ENCODE measurements at regions not wholly inside any gene's neighbourhood (a gene's known extent, or its start where the extent isn't known, plus 50 kb on each side); places are given as distances from the start of the nearest gene placed in this dataset.
"Not testable (repeated sequence)": the region's sequence is repeated elsewhere in the genome, so short reads cannot be mapped to it uniquely, and the experiment has no call there.

GRCh38 chr4:117014236-117014635 is 71.1 kb downstream of the TRAM1L1 start:
- H3K4me3 ChIP-seq (ENCODE audit: low read length) = no peak overlapping the region
- H3K27me3 ChIP-seq (ENCODE audit: insufficient read depth, low read length, poor library complexity, severe bottlenecking) = no peaks in the 10 kb centered on the region
- H3K4me1 ChIP-seq (ENCODE audit: insufficient read depth, low read length) = no peaks in the 10 kb centered on the region
- H3K4me3 Mint-ChIP-seq = no peak overlapping the region
- ChIA-PET POLR2A (no interaction called here), CTCF (no interaction called here)
- H3K36me3 ChIP-seq (ENCODE audit: insufficient read depth, low read length) = no peaks in the 10 kb centered on the region
- H3K36me3 Mint-ChIP-seq = no peaks in the 10 kb centered on the region
- H3K4me1 Mint-ChIP-seq = no peaks in the 10 kb centered on the region
- no peaks in the 10 kb centered on the region for H3K9me3 ChIP-seq (ENCODE audit: low read length)
- no peak overlapping the region for H3K27ac Mint-ChIP-seq
- H3K27ac ChIP-seq (ENCODE audit: low read depth, low read length) = no peak overlapping the region
- H3K27me3 Mint-ChIP-seq = no peaks in the 10 kb centered on the region
- no peak for DNase-seq
- peaks cover 0 to 20% (median 6%) of the 10 kb centered on the region in 5 donors for H3K9me3 Mint-ChIP-seq

GRCh38 chr4:117010671-117011070 is 74.7 kb downstream of the TRAM1L1 start:
- POLR2A ChIA-PET = no interaction called here
- Mint-ChIP-seq H3K27ac (no peak overlapping the region), H3K9me3 (peaks cover 0 to 38% (median 3%) of the 10 kb centered on the region in 5 donors), H3K27me3 (no peaks in the 10 kb centered on the region), H3K4me3 (no peak overlapping the region), H3K36me3 (no peaks in the 10 kb centered on the region), H3K4me1 (no peaks in the 10 kb centered on the region)
- DNase-seq = no peak
- H3K36me3 ChIP-seq (ENCODE audit: insufficient read depth, low read length) = no peaks in the 10 kb centered on the region
- H3K4me1 ChIP-seq (ENCODE audit: insufficient read depth, low read length) = no peaks in the 10 kb centered on the region
- CTCF ChIA-PET = no interaction called here
- no peaks in the 10 kb centered on the region for H3K27me3 ChIP-seq (ENCODE audit: insufficient read depth, low read length, poor library complexity, severe bottlenecking)
- H3K9me3 ChIP-seq (ENCODE audit: low read length) = no peaks in the 10 kb centered on the region
- no peak overlapping the region for H3K4me3 ChIP-seq (ENCODE audit: low read length)
- H3K27ac ChIP-seq (ENCODE audit: low read depth, low read length) = no peak overlapping the region

GRCh38 chr4:117001077-117001476 is 84.3 kb downstream of the TRAM1L1 start:
- ChIA-PET CTCF (no interaction called here), POLR2A (no interaction called here)
- Histone ChIP-seq H3K27me3 (ENCODE audit: insufficient read depth, low read length, poor library complexity, severe bottlenecking) (no peaks in the 10 kb centered on the region), H3K4me3 (ENCODE audit: low read length) (no peak overlapping the region), H3K27ac (ENCODE audit: low read depth, low read length) (no peak overlapping the region), H3K36me3 (ENCODE audit: insufficient read depth, low read length) (no peaks in the 10 kb centered on the region), H3K9me3 (ENCODE audit: low read length) (no peaks in the 10 kb centered on the region), H3K4me1 (ENCODE audit: insufficient read depth, low read length) (no peaks in the 10 kb centered on the region)
- Mint-ChIP-seq H3K4me1 (no peaks in the 10 kb centered on the region), H3K4me3 (no peak overlapping the region), H3K27me3 (no peaks in the 10 kb centered on the region), H3K36me3 (no peaks in the 10 kb centered on the region), H3K9me3 (peaks cover 0 to 16% (median 2%) of the 10 kb centered on the region in 5 donors), H3K27ac (no peak overlapping the region)
- DNase-seq = no peak

GRCh38 chr4:116982656-116983055 is 102.7 kb downstream of the TRAM1L1 start:
- Histone ChIP-seq H3K4me1 (ENCODE audit: insufficient read depth, low read length) (no peaks in the 10 kb centered on the region), H3K9me3 (ENCODE audit: low read length) (no peaks in the 10 kb centered on the region), H3K36me3 (ENCODE audit: insufficient read depth, low read length) (no peaks in the 10 kb centered on the region), H3K4me3 (ENCODE audit: low read length) (no peak overlapping the region), H3K27me3 (ENCODE audit: insufficient read depth, low read length, poor library complexity, severe bottlenecking) (no peaks in the 10 kb centered on the region), H3K27ac (ENCODE audit: low read depth, low read length) (no peak overlapping the region)
- no peak overlapping the region for H3K4me3 Mint-ChIP-seq
- no peak overlapping the region for H3K27ac Mint-ChIP-seq
- H3K4me1 Mint-ChIP-seq = no peaks in the 10 kb centered on the region
- no peaks in the 10 kb centered on the region for H3K36me3 Mint-ChIP-seq
- ChIA-PET POLR2A (no interaction called here), CTCF (no interaction called here)
- no peaks in the 10 kb centered on the region for H3K27me3 Mint-ChIP-seq
- DNase-seq = no peak
- H3K9me3 Mint-ChIP-seq = peaks cover 0 to 22% (median 13%) of the 10 kb centered on the region in 5 donors

GRCh38 chr4:116980436-116980835 is 104.9 kb downstream of the TRAM1L1 start:
- H3K4me3 Mint-ChIP-seq; H3K27me3 Mint-ChIP-seq; POLR2A ChIA-PET; H3K4me3 ChIP-seq (ENCODE audit: low read length); H3K27ac ChIP-seq (ENCODE audit: low read depth, low read length); H3K4me1 ChIP-seq (ENCODE audit: insufficient read depth, low read length); H3K27ac Mint-ChIP-seq; H3K27me3 ChIP-seq (ENCODE audit: insufficient read depth, low read length, poor library complexity, severe bottlenecking); H3K4me1 Mint-ChIP-seq; DNase-seq; H3K9me3 ChIP-seq (ENCODE audit: low read length); H3K36me3 Mint-ChIP-seq; CTCF ChIA-PET; H3K36me3 ChIP-seq (ENCODE audit: insufficient read depth, low read length): not testable (repeated sequence)
- H3K9me3 Mint-ChIP-seq = peaks cover 2 to 23% (median 11%) of the 10 kb centered on the region in 5 donors

GRCh38 chr4:116959045-116959444 is 126.3 kb downstream of the TRAM1L1 start:
- Mint-ChIP-seq H3K27ac (no peak overlapping the region), H3K36me3 (no peaks in the 10 kb centered on the region), H3K27me3 (no peaks in the 10 kb centered on the region), H3K4me3 (no peak overlapping the region), H3K9me3 (peaks cover 3 to 24% (median 9%) of the 10 kb centered on the region in 5 donors), H3K4me1 (no peaks in the 10 kb centered on the region)
- Histone ChIP-seq H3K27ac (ENCODE audit: low read depth, low read length) (no peak overlapping the region), H3K9me3 (ENCODE audit: low read length) (no peaks in the 10 kb centered on the region), H3K4me1 (ENCODE audit: insufficient read depth, low read length) (no peaks in the 10 kb centered on the region), H3K36me3 (ENCODE audit: insufficient read depth, low read length) (no peaks in the 10 kb centered on the region), H3K27me3 (ENCODE audit: insufficient read depth, low read length, poor library complexity, severe bottlenecking) (no peaks in the 10 kb centered on the region), H3K4me3 (ENCODE audit: low read length) (no peak overlapping the region)
- ChIA-PET CTCF (no interaction called here), POLR2A (no interaction called here)
- no peak for DNase-seq

GRCh38 chr4:116953947-116954346 is 131.4 kb downstream of the TRAM1L1 start:
- H3K4me3 Mint-ChIP-seq = no peak overlapping the region
- Histone ChIP-seq H3K4me3 (ENCODE audit: low read length) (no peak overlapping the region), H3K27me3 (ENCODE audit: insufficient read depth, low read length, poor library complexity, severe bottlenecking) (no peaks in the 10 kb centered on the region), H3K27ac (ENCODE audit: low read depth, low read length) (no peak overlapping the region), H3K36me3 (ENCODE audit: insufficient read depth, low read length) (no peaks in the 10 kb centered on the region), H3K4me1 (ENCODE audit: insufficient read depth, low read length) (no peaks in the 10 kb centered on the region), H3K9me3 (ENCODE audit: low read length) (no peaks in the 10 kb centered on the region)
- ChIA-PET CTCF (no interaction called here), POLR2A (no interaction called here)
- no peaks in the 10 kb centered on the region for H3K27me3 Mint-ChIP-seq
- H3K27ac Mint-ChIP-seq = no peak overlapping the region
- no peaks in the 10 kb centered on the region for H3K36me3 Mint-ChIP-seq
- no peak for DNase-seq
- H3K9me3 Mint-ChIP-seq = peaks cover 0 to 15% (median 8%) of the 10 kb centered on the region in 5 donors
- no peaks in the 10 kb centered on the region for H3K4me1 Mint-ChIP-seq

GRCh38 chr4:116952530-116953136 is 132.7 kb downstream of the TRAM1L1 start:
- Mint-ChIP-seq H3K4me3 (no peak overlapping the region), H3K9me3 (peaks cover 1 to 12% (median 5%) of the 10 kb centered on the region in 5 donors), H3K27me3 (no peaks in the 10 kb centered on the region), H3K4me1 (no peaks in the 10 kb centered on the region), H3K36me3 (no peaks in the 10 kb centered on the region), H3K27ac (no peak overlapping the region)
- Histone ChIP-seq H3K4me3 (ENCODE audit: low read length) (no peak overlapping the region), H3K9me3 (ENCODE audit: low read length) (no peaks in the 10 kb centered on the region), H3K36me3 (ENCODE audit: insufficient read depth, low read length) (no peaks in the 10 kb centered on the region), H3K27ac (ENCODE audit: low read depth, low read length) (no peak overlapping the region), H3K4me1 (ENCODE audit: insufficient read depth, low read length) (no peaks in the 10 kb centered on the region), H3K27me3 (ENCODE audit: insufficient read depth, low read length, poor library complexity, severe bottlenecking) (no peaks in the 10 kb centered on the region)
- CTCF ChIA-PET = no interaction called here
- DNase-seq = no peak
- POLR2A ChIA-PET = no interaction called here

- H3K27ac ChIP-seq (ENCODE audit: low read depth, low read length) = no peak overlapping the region
- no peak for DNase-seq
- no peaks in the 10 kb centered on the region for H3K36me3 ChIP-seq (ENCODE audit: insufficient read depth, low read length)
- Mint-ChIP-seq H3K9me3 (peaks cover 0 to 5% (median 2%) of the 10 kb centered on the region in 5 donors), H3K4me3 (no peak overlapping the region), H3K36me3 (no peaks in the 10 kb centered on the region), H3K27me3 (no peaks in the 10 kb centered on the region), H3K27ac (no peak overlapping the region), H3K4me1 (no peaks in the 10 kb centered on the region)
- no peaks in the 10 kb centered on the region for H3K4me1 ChIP-seq (ENCODE audit: insufficient read depth, low read length)
- no peak overlapping the region for H3K4me3 ChIP-seq (ENCODE audit: low read length)
- CTCF ChIA-PET = no interaction called here
- H3K27me3 ChIP-seq (ENCODE audit: insufficient read depth, low read length, poor library complexity, severe bottlenecking) = no peaks in the 10 kb centered on the region
- POLR2A ChIA-PET = no interaction called here
- no peaks in the 10 kb centered on the region for H3K9me3 ChIP-seq (ENCODE audit: low read length)
Observed at GRCh38 chr4:116949856-116950255, 135.5 kb downstream of the TRAM1L1 start.
